Spleen (tissue), 11 donors: ENCODE measurements at regions not wholly inside any gene's neighbourhood (a gene's known extent, or its start where the extent isn't known, plus 50 kb on each side); places are given as distances from the start of the nearest gene placed in this dataset.
"Not testable (repeated sequence)": the region's sequence is repeated elsewhere in the genome, so short reads cannot be mapped to it uniquely, and the experiment has no call there.

ENCODE experiments used
- DNase-seq: peaks from one replicate; pipeline ENCODE4 v3.0.0-alpha.2; 2020
- H3K27ac ChIP-seq, 8 donors: fragments of 200-600 bp; sonication (generic) in 7 of 8; 1 replicate in 4 of 8; 2 replicates in 4 of 8; pipeline versions ENCODE4 v1.5.0 to v1.8.0; 2016 to 2021; ENCODE audit warnings: inconsistent platforms in 4 of 8, mild to moderate bottlenecking in 4 of 8, moderate library complexity in 1 of 8
- H3K27me3 ChIP-seq, 7 donors: fragments of 200-600 bp; sonication (generic) in 6 of 7; replicated peaks in 1 of 7; 1 replicate in 4 of 7; 2 replicates in 3 of 7; pipeline versions ENCODE4 v1.5.0 to v1.8.0; 2016 to 2021; ENCODE audit warnings: inconsistent platforms in 3 of 7, mild to moderate bottlenecking in 1 of 7
- H3K36me3 ChIP-seq, 6 donors: fragments of 200-600 bp; sonication (generic) in 5 of 6; 1 replicate in 4 of 6; 2 replicates in 2 of 6; pipeline versions ENCODE4 v1.5.0 to v1.8.0; 2016 to 2021; ENCODE audit warnings: inconsistent platforms in 2 of 6
- H3K4me1 ChIP-seq, 6 donors: fragments of 200-600 bp; sonication (generic) in 5 of 6; 1 replicate in 3 of 6; 2 replicates in 3 of 6; pipeline versions ENCODE4 v1.5.0 to v1.8.0; 2016 to 2021; ENCODE audit warnings: inconsistent platforms in 3 of 6
- H3K4me3 ChIP-seq, 8 donors: fragments of 200-600 bp; sonication (generic) in 7 of 8; 1 replicate in 4 of 8; 2 replicates in 4 of 8; pipeline versions ENCODE4 v1.5.0 to v1.8.0; 2016 to 2021; ENCODE audit warnings: inconsistent platforms in 4 of 8, mild to moderate bottlenecking in 4 of 8, moderate library complexity in 2 of 8
- H3K9me3 ChIP-seq, 8 donors: fragments of 200-600 bp; sonication (generic) in 7 of 8; 1 replicate in 4 of 8; 2 replicates in 4 of 8; pipeline versions ENCODE4 v1.5.0 to v1.8.0; 2016 to 2021; ENCODE audit warnings: inconsistent platforms in 4 of 8
- CTCF ChIP-seq, 11 experiments: fragments of 200-600 bp in 7 of 11; fragments of 450-650 bp in 4 of 11; sonication (generic) in 4 of 11; IDR thresholded peaks in 8 of 11; conservative IDR thresholded peaks in 3 of 11; 1 replicate in 7 of 11; 2 replicates in 4 of 11; pipeline versions ENCODE4 v1.4.0 to v1.8.0; 2016 to 2021; ENCODE audit warnings: antibody characterized with exemption in 11 of 11, inconsistent platforms in 4 of 11, mild to moderate bottlenecking in 1 of 11
- POLR2A ChIP-seq, 3 donors: fragments of 450-650 bp; IDR thresholded peaks; one replicate each; pipeline ENCODE4 v1.5.1; 2017; ENCODE audit warnings: antibody characterized with exemption in 3 of 3, mild to moderate bottlenecking in 1 of 3
- POLR2AphosphoS5 ChIP-seq, 3 donors: sonication (generic); formaldehyde crosslinking; IDR thresholded peaks; one replicate each; pipeline ENCODE4 v1.5.1; 2017; ENCODE audit warnings: antibody characterized with exemption in 3 of 3
- WGBS, 5 donors: extraction: QIAGEN DNeasy Blood & Tissue Kit in 3 of 5; methylation state at CpG; one replicate each; pipeline versions ENCODE4 v1.1.5 to v1.1.7; 2013 to 2018; 5-methylcytosine and 5-hydroxymethylcytosine counted together
- intact Hi-C: fragments of 100-400 bp; cut with DNase I; formaldehyde crosslinking; loops from one replicate; pipeline ENCODE4 v1.15.0; 2023; ENCODE audit warnings: low total_unique reads
- donor health status: healthy with polysubstance abuse.
- donor health status: DM: no; HTN: no; CAD: no; lungs with moderate emphysema.
- donor health status: DM: no; HTN: no; CAD: no.
- donor health status: Bipolar disorder and iron deficiency.
- donor health status: healthy.
- donor health status: DM: no; HTN: no; CAD: no.
- donor health status: DM: yes; HTN: yes; CAD: no.

DNA sequence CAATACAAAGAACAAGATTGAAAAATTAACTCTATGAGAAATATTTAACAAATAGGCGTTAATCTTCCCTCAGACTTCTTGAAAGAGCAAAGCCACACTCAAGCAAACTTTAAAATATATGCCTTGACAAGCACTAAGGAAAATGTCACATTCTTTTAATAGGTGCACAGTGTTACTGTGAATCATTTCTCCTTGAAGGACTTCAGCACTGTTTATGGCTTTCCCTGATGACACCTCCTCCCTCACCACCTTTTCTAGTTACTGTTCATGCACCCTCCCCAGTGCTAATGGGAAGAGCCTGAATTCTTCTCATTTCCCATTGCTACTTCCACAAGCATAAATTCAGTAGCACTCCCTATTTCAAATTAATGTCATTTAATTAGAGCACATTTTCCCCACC, 299.5 kb upstream of the RRP15 start:
- no peaks in the 10 kb centered on the region for H3K27me3 ChIP-seq
- H3K9me3 ChIP-seq, result peaks cover 0 to 11% (median 0%) of the 10 kb centered on the region in 8 donors
- no peaks in the 10 kb centered on the region for H3K4me1 ChIP-seq
- intact Hi-C loops, result no loop called here
- 68 to 92% (median 77%) methylated on average over 1 of the region's 1 CpG for WGBS, 5 donors
- no peaks in the 10 kb centered on the region for H3K36me3 ChIP-seq
- DNase-seq, result no peak
- H3K27ac ChIP-seq, result no peak overlapping the region
- TF ChIP-seq POLR2AphosphoS5 (IDR thresholded peaks at IDR 0.05), result no peak
- no peak for TF ChIP-seq POLR2A (IDR thresholded peaks at IDR 0.05)
- TF ChIP-seq CTCF (IDR thresholded peaks at IDR 0.05 in 8 of 11, conservative IDR thresholded peaks at IDR 0.05 in 3 of 11), result no peak
- H3K4me3 ChIP-seq, result no peak overlapping the region

- no peaks in the 10 kb centered on the region for H3K27me3 ChIP-seq
- H3K36me3 ChIP-seq, result no peaks in the 10 kb centered on the region
- DNase-seq, result no peak
- intact Hi-C loops, result no loop called here
- WGBS, 5 donors, result 66 to 83% (median 75%) methylated on average over 2 of the region's 2 CpGs
- TF ChIP-seq POLR2A (IDR thresholded peaks at IDR 0.05), result no peak
- TF ChIP-seq POLR2AphosphoS5 (IDR thresholded peaks at IDR 0.05), result no peak
- TF ChIP-seq CTCF (IDR thresholded peaks at IDR 0.05 in 8 of 11, conservative IDR thresholded peaks at IDR 0.05 in 3 of 11), result no peak
- H3K27ac ChIP-seq, result no peak overlapping the region
- H3K4me1 ChIP-seq, result no peaks in the 10 kb centered on the region
- H3K4me3 ChIP-seq, result no peak overlapping the region
- peaks cover 0 to 6% (median 0%) of the 10 kb centered on the region in 8 donors for H3K9me3 ChIP-seq
These were observed 295.6 kb upstream of the RRP15 start for GRCh38 chr1:217989510-217989909.

DNA sequence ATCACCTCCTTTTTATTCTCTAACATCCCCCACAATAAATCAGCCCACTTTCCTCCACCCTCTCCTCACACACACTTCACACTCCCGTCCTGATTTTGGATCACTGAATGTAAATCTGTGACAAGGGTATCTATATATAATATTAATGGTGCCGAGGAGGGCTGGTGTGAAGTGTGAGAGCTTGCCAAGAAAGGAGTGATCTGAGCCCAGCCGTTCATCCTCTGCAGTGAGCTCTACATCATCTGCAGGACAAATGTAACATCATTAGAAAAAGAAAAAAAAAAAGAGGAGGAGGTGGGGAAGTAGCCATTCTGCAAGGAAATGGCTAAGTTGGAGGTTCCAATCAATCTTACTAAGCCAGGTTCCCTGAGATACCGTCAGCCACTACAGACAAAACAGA, 291.7 kb upstream of the RRP15 start:
- DNase-seq, result no peak
- no peaks in the 10 kb centered on the region for H3K27me3 ChIP-seq
- H3K9me3 ChIP-seq, result peaks cover 0 to 6% (median 0%) of the 10 kb centered on the region in 8 donors
- intact Hi-C loops, result no loop called here
- TF ChIP-seq CTCF (IDR thresholded peaks at IDR 0.05 in 8 of 11, conservative IDR thresholded peaks at IDR 0.05 in 3 of 11) (no peak), POLR2A (IDR thresholded peaks at IDR 0.05) (no peak), POLR2AphosphoS5 (IDR thresholded peaks at IDR 0.05) (no peak)
- no peaks in the 10 kb centered on the region for H3K4me1 ChIP-seq
- H3K27ac ChIP-seq, result no peak overlapping the region
- no peaks in the 10 kb centered on the region for H3K36me3 ChIP-seq
- WGBS, 5 donors, result 29 to 54% (median 51%) methylated on average over 4 of the region's 4 CpGs
- no peak overlapping the region for H3K4me3 ChIP-seq

DNA sequence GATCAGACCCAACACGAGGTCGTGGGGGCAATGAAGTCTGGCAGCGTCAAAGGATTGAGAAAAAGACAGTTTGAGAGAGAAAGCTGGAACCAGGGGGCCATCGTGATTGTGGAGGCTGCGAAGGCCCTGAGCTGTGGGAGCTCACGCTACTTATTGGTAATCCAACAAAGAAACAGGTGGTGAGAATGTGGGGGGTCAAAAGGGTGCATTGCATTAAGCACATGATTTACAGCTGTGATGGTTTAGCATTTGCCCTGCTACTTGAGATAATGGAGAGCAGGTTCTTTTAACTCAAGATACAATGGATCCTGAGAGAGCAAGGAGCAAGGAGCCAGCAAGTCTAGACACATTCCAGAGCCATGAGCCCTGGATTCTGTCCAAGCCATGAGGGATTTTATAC, 276.8 kb upstream of the RRP15 start:
- intact Hi-C loops, H3K4me1 ChIP-seq, H3K36me3 ChIP-seq, H3K27me3 ChIP-seq, H3K4me3 ChIP-seq, H3K27ac ChIP-seq, DNase-seq: not testable (repeated sequence)
- peaks cover 0 to 12% (median 0%) of the 10 kb centered on the region in 8 donors for H3K9me3 ChIP-seq
- WGBS, 5 donors, result 61 to 77% (median 68%) methylated on average over 6 of the region's 6 CpGs

DNA sequence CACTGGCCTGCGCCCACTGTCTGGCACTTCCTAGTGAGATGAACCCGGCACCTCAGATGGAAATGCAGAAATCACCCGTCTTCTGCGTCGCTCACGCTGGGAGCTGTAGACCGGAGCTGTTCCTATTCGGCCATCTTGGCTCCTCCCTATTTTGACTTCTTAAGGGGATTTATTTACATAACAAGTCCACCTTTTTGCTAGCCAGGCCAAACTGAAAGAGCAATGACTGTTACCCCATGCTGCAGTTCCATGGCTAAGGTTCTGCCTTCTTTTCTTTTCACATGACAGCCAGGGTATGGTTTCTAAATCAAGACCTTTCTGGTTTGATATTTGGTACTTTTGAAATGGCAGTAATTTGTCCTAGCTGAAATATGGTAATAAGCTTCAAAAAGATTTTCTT, 270.0 kb upstream of the RRP15 start:
- WGBS, 5 donors, result 68 to 98% methylated on average over 2 to 8 of the region's 8 CpGs; no CpG with 5 or more reads in 3 of the 5 donors
- DNase-seq, H3K36me3 ChIP-seq, H3K4me3 ChIP-seq, intact Hi-C loops, H3K27ac ChIP-seq, H3K4me1 ChIP-seq, H3K27me3 ChIP-seq: not testable (repeated sequence)
- peaks cover 0 to 19% (median 1%) of the 10 kb centered on the region in 8 donors for H3K9me3 ChIP-seq
